Erythroblast (primary cell): ENCODE measurements at regions not wholly inside any gene's neighbourhood (a gene's known extent, or its start where the extent isn't known, plus 50 kb on each side); places are given as distances from the start of the nearest gene placed in this dataset.
"Not testable (repeated sequence)": the region's sequence is repeated elsewhere in the genome, so short reads cannot be mapped to it uniquely, and the experiment has no call there.

Experiments used
- DNase-seq, 2 experiments: peaks; one replicate each; lab custom pipeline; 2025; lab: John Stamatoyannopoulos, UW
- GATA1 ChIP-seq: IDR thresholded peaks from 2 replicates; pipeline ENCODE4 v1.6.1; 2011; ENCODE audit warnings: low read depth, mild to moderate bottlenecking, control low read depth, low read length, moderate library complexity
- POLR2A ChIP-seq: IDR thresholded peaks from 2 replicates; pipeline ENCODE4 v1.6.1; 2011; ENCODE audit warnings: mild to moderate bottlenecking, low read length

- DNase-seq, result no peak
- TF ChIP-seq POLR2A (no peak), GATA1 (no peak)
Observed at GRCh38 chr10:117751259-117751658, 208.7 kb downstream of the EMX2 start.

DNA sequence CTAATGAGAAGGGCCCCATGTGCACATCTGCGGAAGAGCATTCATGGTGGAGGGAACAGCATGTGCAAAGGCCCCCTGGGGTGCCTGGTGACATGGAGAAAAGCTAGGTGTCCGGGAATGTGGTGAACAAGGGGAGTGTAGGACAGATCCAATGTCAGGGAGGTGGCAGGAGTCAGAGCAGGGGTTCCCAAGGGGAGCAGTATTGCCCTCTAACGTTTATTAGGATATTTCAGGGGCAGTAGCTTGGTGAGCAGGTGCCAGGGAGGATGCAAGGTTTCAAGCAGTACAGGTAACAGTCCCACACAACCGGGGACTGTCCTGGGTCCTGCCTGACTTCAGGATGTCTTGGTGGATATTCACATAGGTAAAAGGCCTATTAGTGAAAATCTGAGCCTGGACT is 209.6 kb downstream of the EMX2 start:
- TF ChIP-seq POLR2A (no peak), GATA1 (no peak)
- no peak for DNase-seq

GRCh38 chr10:117754770-117755658 is 212.5 kb downstream of the EMX2 start:
- no peak for TF ChIP-seq GATA1
- TF ChIP-seq POLR2A, result no peak
- peak in 1 of 2 experiments; percentile 11 for DNase-seq

- DNase-seq, result no peak
- TF ChIP-seq POLR2A (no peak), GATA1 (no peak)
Observed at GRCh38 chr10:117755659-117756014, 213.1 kb downstream of the EMX2 start.

GRCh38 chr10:117757086-117757720 is 214.7 kb downstream of the EMX2 start:
- TF ChIP-seq GATA1 (no peak), POLR2A (no peak)
- DNase-seq, result no peak

DNA sequence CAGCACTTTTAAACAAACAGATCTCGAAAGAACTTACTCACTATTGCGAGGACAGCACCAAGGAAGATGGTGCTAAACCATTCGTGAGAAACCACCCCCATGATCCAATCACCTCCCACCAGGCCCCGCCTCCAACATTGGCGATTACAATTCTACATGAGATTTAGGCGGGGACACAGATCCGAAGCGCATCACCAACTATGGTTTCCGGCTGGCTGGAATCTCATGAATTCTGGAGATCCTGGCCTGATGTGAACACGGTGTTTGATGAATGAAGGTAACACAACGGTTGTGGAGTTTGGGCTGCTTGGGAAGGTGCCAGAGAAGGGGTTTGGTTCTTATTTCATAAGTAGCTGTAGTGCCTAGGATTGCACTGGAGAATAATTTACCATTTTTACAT is 216.7 kb downstream of the EMX2 start:
- TF ChIP-seq POLR2A (no peak), GATA1 (no peak)
- no peak for DNase-seq

GRCh38 chr10:117761695-117762094 is 219.1 kb downstream of the EMX2 start:
- TF ChIP-seq POLR2A (no peak), GATA1 (no peak)

GRCh38 chr10:117762126-117762818 is 219.7 kb downstream of the EMX2 start:
- no peak for TF ChIP-seq GATA1
- no peak for TF ChIP-seq POLR2A
- DNase-seq, result no peak

More at GRCh38 chr10:117761695-117762094, 219.1 kb downstream of the EMX2 start:
- DNase-seq, result no peak

- TF ChIP-seq GATA1, result no peak
- DNase-seq, result peak; percentile 65 to 89
Observed at GRCh38 chr10:117762819-117763172, 220.2 kb downstream of the EMX2 start.

- TF ChIP-seq GATA1 (no peak), POLR2A (no peak)
Observed at GRCh38 chr10:117763528-117763927, 221.0 kb downstream of the EMX2 start.

DNA sequence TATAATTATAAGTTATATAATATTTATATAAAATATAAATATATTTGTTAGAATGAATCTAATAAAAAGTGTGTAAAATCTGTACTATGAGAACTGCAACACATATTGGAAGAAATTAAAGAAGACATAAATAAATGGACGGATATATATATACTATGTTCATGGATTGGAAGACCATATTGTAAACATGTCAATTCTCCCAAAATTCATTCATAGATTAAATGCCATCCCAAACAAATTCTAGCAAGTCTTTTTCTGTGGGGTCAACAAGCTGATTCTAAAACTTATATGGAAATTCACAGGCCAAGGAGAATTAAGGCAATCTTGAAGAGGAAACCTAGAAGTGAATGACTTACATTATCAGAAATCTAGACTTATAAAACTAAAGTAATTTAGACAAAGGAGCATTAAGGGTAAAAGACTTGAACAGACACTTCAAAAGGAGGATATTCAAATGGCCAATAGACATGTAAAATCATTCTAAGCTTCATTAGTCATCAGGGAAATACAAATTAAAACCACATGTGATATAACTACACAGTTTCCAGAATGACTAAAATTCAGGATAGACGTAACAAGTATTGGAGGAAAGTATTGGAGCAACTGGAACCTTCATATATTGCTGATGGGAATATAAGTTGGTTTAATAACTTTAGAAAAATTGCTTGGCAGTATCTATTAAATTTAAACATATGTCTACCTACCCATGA is 225.9 kb downstream of the EMX2 start:
- TF ChIP-seq POLR2A (no peak), GATA1 (no peak)
- no peak for DNase-seq

More at GRCh38 chr10:117763528-117763927, 221.0 kb downstream of the EMX2 start:
- DNase-seq, result no peak

- no peak for DNase-seq
- TF ChIP-seq GATA1 (no peak), POLR2A (no peak)
Observed at GRCh38 chr10:117775526-117775925, 233.0 kb downstream of the EMX2 start.

DNA sequence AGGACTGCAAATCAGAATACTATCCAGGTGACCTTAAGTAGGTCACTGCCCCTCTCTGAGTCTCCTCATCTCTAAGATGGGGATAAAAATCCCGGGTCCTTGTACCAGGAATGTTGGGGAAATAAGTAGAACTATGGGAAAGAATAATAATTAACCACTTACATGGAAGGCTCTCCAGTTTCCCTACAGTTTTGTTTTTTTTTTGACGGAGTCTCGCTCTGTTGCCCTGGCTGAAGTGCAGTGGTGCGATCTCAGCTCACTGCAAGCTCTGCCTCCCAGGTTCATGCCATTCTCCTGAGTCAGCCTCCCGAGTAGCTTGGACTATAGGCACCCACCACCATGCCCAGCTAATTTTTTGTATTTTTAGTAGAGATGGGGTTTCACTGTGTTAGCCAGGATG is 234.7 kb downstream of the EMX2 start:
- not testable (repeated sequence) for DNase-seq
